GM21528 (cell line): ENCODE measurements at regions not wholly inside any gene's neighbourhood (a gene's known extent, or its start where the extent isn't known, plus 50 kb on each side); places are given as distances from the start of the nearest gene placed in this dataset.

Experiments used
- ATAC-seq: cut with Tn5 transposase; IDR thresholded peaks from one replicate; pipeline ENCODE4 v1.9.1; 2021; ENCODE audit warnings: mild to moderate bottlenecking, moderate library complexity; ENCODE audit not compliant: unreplicated experiment, low FRiP score

DNA sequence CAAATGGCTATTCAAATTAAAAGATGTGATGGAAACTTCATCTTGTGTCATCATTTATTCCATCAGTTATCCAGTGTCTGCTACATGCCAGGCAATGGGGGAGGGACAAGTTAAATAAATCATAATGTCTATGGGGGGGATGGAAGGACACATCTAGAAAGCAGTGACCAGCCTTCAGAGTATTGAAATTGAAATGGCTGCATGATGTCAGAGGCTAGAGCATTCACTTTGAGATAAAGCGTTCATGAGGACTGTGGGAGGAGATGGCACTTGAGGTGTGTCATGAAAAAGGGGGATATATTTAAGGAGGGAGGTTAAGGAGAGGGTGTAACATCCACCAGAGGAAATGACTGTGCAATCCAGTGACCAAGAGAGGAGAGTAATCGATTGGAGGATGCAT, 50.6 kb downstream of the SLIT2 start:
- no peak for ATAC-seq

GRCh38 chr4:20305976-20306375, 54.3 kb downstream of the SLIT2 start:
- no peak for ATAC-seq

- no peak for ATAC-seq
These were observed 60.2 kb downstream of the SLIT2 start for GRCh38 chr4:20311856-20312255.

DNA sequence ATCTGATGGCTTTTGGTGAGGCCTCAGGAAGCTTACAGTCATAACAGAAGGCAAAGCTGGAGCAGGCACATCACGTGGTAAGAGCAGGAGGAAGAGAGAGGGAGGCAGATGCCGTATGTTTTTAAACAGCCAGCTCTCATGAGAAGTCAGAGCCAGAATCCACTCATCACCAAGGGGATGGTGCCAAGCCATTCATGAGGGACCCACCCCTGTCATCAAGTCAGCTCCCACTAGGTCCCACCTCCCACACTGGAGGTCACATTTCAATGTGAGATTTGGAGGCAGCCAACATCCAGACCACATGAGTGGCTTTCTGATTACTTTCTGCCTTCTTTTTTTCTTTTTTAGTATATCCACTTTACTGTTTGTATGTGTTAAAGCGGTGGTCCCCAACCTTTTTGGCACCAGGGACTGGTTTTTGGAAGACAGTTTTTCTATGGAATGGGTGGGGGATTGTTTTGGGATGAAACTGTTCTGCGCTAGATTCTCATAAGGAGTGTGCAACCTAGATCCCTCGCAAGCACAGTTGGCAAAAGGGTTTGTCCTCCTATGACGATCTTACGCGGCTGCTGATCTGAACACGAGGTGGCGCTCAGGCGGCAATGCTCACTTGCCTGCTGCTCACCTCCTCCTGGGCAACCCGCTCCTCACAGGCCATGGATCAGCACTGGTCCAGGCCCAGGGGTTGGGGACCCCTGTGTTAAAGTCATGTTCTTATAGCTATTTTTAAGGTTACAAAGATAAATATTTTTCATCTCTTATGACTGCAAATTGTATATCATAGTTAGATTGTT, 61.7 kb downstream of the SLIT2 start:
- ATAC-seq = no peak

DNA sequence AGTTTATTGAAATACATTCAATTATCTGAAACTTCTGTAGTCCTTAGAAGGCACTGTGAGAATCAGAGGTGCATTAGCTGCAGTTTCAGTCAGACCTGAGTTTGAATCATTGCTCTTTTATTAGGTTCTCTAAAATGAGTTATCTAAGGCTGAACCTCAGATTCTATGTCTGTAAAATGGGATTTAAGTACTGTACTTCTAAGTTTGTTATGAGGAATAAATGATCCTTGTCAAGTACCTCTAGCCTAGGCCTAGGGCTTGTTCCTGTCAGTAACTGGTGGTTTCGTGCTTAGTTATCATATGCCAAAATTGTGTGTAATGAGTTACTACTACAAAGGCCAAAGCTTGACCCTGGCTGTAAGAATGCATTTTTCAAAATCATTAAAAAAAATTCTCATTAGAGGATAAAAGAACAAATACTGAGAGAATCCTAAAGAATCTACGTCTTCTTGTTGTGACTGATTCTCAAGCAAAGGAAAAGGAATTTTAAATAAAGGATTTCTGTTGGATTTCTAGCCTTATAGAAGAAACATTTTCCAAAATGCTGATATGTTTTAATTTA, 65.8 kb downstream of the SLIT2 start:
- ATAC-seq = no peak

DNA sequence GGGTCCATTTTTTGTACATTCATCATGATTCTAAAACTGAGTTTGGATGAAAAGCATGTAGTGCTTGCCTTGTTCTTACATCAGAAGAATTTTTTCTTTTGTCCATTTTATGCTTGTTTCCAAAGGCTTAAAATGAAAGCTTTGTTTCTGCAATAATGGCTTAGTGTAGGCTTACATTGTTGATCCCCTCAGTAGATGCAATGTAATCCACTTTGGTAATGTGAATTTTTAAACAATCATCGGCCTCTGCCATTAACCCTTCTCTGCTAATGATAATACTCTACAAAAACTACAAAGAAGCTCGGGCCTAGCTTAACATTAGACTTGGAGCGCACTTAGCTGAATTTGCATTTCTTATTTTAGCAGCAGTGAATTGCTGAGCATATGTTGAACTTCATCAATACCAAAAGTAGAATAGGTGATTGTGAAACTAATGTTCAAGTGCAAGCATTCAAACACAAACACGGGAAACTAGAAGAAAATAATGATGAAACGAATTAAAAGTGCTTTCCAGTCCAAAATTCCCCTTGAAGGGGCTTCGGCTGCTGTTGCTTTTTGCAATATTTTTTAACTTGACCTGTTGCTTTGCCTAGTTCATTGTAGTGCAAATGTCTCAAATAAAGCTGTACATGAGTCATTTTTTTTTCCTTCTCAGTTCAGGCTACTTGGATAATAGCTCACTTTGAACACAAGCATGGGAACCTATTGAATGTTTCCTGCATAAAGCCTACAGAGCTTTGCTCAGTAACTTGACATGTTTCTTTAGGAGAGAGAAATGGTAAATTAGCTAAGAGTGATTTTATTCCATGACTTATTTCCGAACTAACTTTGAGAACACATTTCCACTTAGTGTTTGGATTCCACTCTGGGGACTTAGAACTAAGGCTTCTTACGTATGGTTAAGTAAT, 66.5 kb downstream of the SLIT2 start:
- no peak for ATAC-seq

DNA sequence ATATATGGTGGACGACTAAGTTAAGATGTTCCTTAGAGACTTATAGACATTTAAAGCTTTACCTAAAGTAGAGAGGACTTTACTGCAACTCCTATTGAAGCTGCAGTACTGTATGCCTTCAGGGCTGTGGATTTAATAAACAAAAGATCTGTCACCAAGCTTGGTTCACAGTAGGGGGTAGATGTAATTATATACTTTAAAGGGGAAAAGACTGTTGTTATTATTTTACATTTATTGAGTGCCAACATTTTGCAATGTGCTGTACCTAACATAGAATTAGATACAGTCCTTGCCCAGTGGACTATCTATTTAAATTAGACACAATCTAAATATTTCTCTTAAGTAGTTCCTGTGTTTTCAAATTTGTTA, 67.2 kb downstream of the SLIT2 start:
- no peak for ATAC-seq

DNA sequence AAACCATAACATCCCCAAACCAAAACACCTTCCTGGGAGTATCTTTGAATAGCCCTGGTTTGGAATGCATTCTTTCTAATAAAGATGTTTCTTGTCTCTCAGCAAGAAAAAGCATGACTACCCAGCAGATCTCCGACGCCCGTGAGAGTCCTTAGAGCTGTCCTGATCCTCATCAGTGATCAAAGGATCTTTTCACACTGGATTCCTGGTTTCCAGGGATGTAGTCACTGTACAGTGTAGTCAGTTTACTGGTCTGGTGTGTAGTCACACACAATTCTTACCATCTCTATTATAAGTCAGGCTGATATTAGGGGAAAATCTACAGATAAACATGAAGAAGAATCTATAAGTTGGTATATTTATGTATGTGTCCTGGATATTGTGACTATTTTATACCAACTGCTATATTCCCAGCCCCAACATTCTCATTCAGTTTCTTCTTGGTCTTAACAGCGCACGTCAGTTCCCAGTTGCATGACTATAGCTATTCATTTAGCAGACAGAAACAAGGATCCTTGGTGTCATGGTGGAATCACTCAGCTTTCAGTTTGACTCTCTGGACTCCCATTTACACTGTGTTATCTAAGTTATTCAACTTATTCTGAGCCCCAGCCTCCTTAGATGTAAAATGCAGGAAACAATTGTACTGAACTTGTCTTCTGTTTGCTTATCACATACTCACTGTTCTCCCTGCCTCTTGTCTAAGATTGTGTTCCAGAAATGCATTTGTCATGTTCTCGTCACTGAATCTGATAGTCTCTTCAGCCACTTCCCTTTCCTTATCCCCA, 68.3 kb downstream of the SLIT2 start:
- ATAC-seq = no peak

DNA sequence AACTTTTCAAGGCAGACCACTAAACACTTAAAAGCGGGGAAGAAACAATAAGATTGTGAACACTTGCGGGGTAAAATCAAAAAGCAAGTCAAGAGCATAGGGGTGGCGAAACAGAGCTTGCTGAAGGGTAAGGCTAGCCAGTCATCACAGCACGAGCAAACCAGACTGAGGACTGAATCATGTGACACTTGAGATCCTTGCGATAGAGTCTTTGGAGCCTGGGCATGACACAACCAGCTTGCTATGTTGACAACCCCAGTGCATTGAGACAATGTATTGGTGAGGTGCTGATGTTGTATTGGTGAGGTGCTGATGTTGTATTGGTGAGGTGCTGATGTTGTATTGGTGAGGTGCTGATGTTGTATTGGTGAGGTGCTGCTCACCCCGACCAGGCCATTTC, 72.3 kb downstream of the SLIT2 start:
- ATAC-seq = no peak

DNA sequence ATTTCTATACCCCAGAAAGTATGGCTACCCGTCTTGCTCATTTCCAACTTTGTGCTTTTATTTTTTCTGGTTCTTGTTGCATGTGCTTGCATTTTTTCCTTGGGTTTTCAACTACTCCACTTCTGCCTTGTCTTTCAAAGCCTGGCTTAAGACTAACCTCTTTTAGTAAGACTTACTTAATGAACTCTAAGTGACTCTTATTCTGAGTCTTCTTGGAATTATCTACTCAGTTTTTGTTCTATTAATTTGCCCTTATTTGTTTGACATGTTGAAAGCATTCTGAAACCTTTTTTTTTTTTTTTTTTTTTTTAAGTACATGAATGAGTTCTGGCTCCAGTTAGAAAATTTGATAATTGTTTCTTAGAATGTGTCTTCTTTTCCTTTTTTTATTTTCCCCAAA, 74.8 kb downstream of the SLIT2 start:
- no peak for ATAC-seq

DNA sequence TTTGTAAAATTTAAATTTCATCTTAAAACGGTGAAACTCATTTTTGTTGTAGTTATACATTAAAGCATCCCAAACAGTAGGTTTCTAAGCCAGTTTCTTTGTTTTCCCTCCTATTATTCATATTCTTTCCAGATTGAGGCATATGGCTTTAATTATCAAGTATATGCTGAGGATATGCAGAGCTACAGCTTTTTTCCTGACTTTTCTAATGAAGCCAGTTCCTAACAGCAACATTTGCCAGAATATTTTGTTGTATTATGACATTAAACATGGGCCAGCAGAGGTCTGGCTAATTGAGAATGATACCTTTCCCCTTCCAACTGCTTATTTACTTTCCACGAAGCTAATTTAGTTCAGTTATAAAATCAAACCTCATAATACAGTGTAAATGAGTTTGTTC, 75.3 kb downstream of the SLIT2 start:
- ATAC-seq = no peak

DNA sequence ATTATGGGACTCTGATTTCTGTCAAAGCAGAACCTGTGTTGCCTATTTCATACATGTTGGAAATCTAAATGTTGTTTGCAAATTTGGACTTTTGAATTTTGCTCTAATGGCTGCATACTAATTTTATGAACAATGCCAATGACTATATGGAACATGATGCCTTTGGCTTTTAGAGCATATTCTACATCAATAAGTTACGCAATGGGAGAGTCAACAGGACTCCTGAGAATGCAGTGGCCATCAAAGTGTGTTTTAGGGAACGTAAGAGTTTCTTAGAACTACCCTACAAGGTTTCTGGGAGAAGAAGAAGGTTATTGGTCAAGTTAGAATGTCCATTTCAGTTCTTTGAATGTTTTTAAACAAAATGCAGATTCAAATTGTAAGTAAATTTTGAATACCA, 76.1 kb downstream of the SLIT2 start:
- ATAC-seq = no peak

DNA sequence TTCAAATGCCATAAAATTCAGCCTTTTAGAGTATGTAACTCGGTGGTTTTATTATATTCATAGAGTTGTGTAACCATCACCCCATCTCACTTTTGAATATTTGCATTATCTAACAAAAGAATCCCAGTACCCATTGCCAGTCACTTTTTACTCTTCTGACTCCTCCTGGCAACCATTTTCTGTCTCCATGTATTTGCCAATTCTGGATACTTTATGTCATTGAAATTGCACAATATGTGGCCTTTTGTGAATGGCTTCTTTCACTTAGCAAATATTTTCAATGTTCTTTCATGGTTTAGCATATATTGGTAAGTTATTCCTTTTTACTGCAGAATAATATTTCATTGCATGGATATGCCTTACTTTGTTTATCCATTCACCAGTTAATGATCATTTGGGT, 79.9 kb downstream of the SLIT2 start:
- ATAC-seq = no peak

DNA sequence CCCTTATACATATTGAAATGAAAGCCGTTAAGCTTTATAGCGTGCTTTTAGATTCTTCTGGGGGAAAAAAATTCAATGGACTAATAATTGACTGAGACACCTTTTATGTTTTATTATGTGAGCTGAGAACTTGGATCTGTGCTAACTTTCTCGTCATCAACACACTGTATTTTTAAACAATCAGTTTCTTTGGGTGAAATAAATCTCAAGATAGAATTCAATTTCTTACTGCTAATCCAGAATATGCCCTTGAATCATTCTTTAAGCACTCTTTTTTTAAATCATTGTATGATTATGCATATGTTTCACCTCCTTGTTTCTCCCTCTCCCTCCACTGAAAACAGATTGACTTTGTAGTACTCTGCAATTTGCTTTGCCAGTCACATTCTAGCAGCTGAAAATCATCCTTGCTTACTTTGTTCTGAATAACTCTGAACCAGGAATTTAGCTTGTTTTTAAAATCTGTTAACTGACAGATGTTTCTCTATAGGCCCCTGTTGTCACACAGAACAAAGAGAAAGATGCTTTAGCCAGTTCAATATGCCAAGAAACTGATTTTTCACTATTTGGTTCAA, 81.5 kb downstream of the SLIT2 start:
- no peak for ATAC-seq

DNA sequence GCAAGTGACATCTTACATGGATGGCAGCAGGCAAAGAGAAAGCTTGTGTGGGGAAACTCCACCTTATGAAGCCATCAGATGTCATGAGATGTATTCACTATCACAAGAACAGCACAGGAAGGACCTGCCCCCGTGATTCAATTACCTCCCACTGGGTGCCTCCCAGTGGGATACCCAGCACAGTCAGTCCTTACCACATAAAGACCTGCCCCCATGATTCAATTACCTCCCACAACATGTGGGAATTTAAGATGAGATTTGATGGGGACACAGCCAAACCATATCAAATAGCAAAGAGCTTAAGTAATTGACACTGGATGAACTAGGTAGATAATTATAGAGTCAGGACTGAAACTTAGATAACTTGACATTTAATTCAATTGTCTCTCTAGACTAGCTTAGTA, 85.6 kb downstream of the SLIT2 start:
- no peak for ATAC-seq

- no peak for ATAC-seq
These were observed 87.1 kb downstream of the SLIT2 start for GRCh38 chr4:20338841-20339240.

- no peak for ATAC-seq
These were observed 89.5 kb downstream of the SLIT2 start for GRCh38 chr4:20341134-20341738.

DNA sequence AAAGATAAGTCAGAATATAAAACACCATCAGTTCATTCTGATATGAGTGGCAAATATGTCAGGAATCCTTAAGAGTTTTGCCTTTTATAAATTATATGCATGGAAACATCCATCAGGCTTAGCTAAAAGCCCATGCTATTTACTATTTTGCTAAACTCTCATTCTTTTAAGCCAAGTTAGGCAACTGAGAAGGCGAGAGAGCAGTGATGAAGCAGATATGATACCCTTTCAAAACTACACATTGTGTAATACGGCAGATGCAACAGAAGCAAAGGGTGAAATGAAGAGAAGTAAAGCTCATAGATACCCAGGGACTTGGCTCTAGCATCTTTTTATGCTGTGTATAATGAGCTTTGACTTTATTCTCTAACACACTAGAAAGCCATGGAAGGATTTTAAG, 95.8 kb downstream of the SLIT2 start:
- ATAC-seq = no peak

DNA sequence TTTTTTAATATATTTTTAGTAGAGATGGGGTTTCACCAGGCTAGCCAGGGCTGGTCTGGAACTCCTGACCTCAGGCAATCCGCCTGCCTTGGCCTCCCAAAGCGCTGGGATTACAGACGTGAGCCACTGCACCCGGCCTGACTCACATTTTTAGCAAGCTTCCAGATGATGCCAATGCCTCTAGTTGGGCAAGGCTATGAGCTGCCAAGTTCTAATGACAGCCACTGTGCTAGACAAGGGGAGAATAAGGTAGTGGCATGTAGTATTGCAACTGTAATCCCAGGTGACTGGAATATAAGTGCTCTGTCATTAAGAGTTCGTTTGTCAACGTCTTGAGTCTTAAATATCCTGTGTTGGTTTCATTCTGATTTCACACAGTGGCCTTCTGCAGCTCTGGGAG, 96.7 kb downstream of the SLIT2 start:
- ATAC-seq = no peak
